ENCODE measurements at regions not wholly inside any gene's neighbourhood (a gene's known extent, or its start where the extent isn't known, plus 50 kb on each side); places are given as distances from the start of the nearest gene placed in this dataset.

DNA sequence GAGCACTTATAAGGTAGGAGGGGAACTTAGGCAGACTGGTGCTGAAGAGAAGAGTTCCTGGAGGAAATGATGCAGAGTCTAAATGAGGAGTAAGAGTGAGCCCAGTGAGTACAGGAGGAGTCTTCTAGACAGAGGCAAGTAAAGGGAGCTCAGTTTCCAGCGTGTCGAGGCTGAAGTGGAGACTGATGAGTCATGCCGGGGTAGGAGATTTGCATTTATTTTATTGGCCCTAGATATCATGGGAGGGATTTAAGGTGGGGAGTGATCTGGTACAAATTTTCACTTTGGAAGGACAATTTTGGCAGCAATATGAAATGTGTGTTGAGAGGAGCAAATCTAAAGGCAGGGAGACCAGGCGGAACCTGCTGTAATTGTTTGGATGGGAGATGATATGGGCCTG is 157.5 kb downstream of the TTC8 start:
- no peaks in the 10 kb centered on the region for H3K79me1 ChIP-seq (ENCODE audit: low read depth, low read length)
- H2AFZ ChIP-seq (ENCODE audit: low read length), result no peak overlapping the region
- H3K27ac ChIP-seq (ENCODE audit: low read depth, low read length), result no peak overlapping the region
- H2BK120ac ChIP-seq (replicated peaks; ENCODE audit: low read depth, low read length), result no peak overlapping the region
- H3K9me3 ChIP-seq (ENCODE audit: insufficient read depth in 2 of 2, low read depth in 1 of 2, low read length in 1 of 2), result no peaks in the 10 kb centered on the region
- H3K4me3 ChIP-seq (ENCODE audit: extremely low read depth in 1 of 4, insufficient read depth in 2 of 4, low read depth in 3 of 4, low read length in 4 of 4), result no peak overlapping the region
- H3K4me1 ChIP-seq (replicated peaks in 1 of 4; ENCODE audit: control insufficient read depth in 3 of 4, insufficient read depth in 4 of 4, low read length in 3 of 4), result peaks cover 0 to 5% (median 0%) of the 10 kb centered on the region in 4 experiments; a peak in 1 of 7 replicates
- CTCF ChIA-PET (ENCODE audit: partially characterized antibody), result interaction anchor here (0.6 kb wide), 1 partner anchor 598 kb away, joined by 3 read pairs; no protein-coding TSS in a partner anchor
- H3K56ac ChIP-seq (replicated peaks; ENCODE audit: insufficient read length, low read depth, low read length), result no peak overlapping the region
- H3K18ac ChIP-seq (ENCODE audit: extremely low read depth, low read length), result no peak overlapping the region
- H2AK5ac ChIP-seq (ENCODE audit: low read depth, low read length), result no peak overlapping the region
- no peak overlapping the region for H2BK15ac ChIP-seq (ENCODE audit: low read length)
- DNase-seq (ENCODE audit: low read depth in 1 of 2, low spot score in 2 of 2), result no peak
- H4K91ac ChIP-seq (replicated peaks; ENCODE audit: insufficient read length, low read length), result no peak overlapping the region
- no peak overlapping the region for H4K5ac ChIP-seq (ENCODE audit: insufficient read length, low read depth, low read length)
- POLR2A ChIA-PET (ENCODE audit: partially characterized antibody), result no interaction called here
- H3K23ac ChIP-seq (ENCODE audit: insufficient read length), result no peak overlapping the region
- H3K79me2 ChIP-seq (ENCODE audit: control insufficient read depth in 1 of 2, insufficient read depth in 2 of 2, low read length in 2 of 2), result no peaks in the 10 kb centered on the region
- H2BK5ac ChIP-seq (ENCODE audit: low read depth, low read length), result no peak overlapping the region
- 94% methylated on average over 4 of the region's 4 CpGs; no CpG with 5 or more reads in 1 of the 2 experiments for WGBS, 2 experiments (ENCODE audit: extremely low coverage in 1 of 2, insufficient coverage in 1 of 2, insufficient read length in 1 of 2, insufficient replicate concordance in 2 of 2, low coverage in 1 of 2, low lambda C conversion rate in 2 of 2, missing lambda C conversion rate in 1 of 2)
- H3K9ac ChIP-seq (replicated peaks in 1 of 4; ENCODE audit: extremely low read depth in 1 of 4, low read depth in 3 of 4, low read length in 3 of 4), result no peak overlapping the region
- peaks cover 0 to 1% of the 10 kb centered on the region in 2 experiments for H4K20me1 ChIP-seq (replicated peaks in 1 of 2; ENCODE audit: control insufficient read depth in 1 of 2, insufficient read depth in 2 of 2, low read length in 2 of 2)
- no peak overlapping the region for H2BK20ac ChIP-seq (ENCODE audit: low read length)
- H4K8ac ChIP-seq (ENCODE audit: extremely low read depth, insufficient read depth, low read length), result no peak overlapping the region
- no peak overlapping the region for H3K4me2 ChIP-seq (ENCODE audit: insufficient read depth in 1 of 2, low read depth in 2 of 2, low read length in 2 of 2)
- H3K36me3 ChIP-seq (ENCODE audit: control insufficient read depth in 2 of 4, insufficient read depth in 4 of 4, low read length in 3 of 4), result no peaks in the 10 kb centered on the region
- no peaks in the 10 kb centered on the region; a peak in 2 of 7 replicates for H3K27me3 ChIP-seq (replicated peaks in 1 of 4; ENCODE audit: control insufficient read depth in 3 of 4, extremely low read depth in 1 of 4, insufficient read depth in 3 of 4, low read length in 3 of 4)
- no peak overlapping the region for H3K14ac ChIP-seq (ENCODE audit: insufficient read length)
- H3K23me2 ChIP-seq (ENCODE audit: low read depth, low read length), result peaks cover 9% of the 10 kb centered on the region; the same call in 1 of the 2 replicates
- no peak for TF ChIP-seq BRCA1 (IDR thresholded peaks at IDR 0.05; ENCODE audit: low read depth, low read length)
- TF ChIP-seq RFX5 (IDR thresholded peaks at IDR 0.05; ENCODE audit: borderline replicate concordance, low read depth, low read length), result peak; percentile 53; the same call in 1 of the 2 replicates
- TF ChIP-seq KDM1A (IDR thresholded peaks at IDR 0.05; ENCODE audit: borderline replicate concordance, low read length), result no peak
- TF ChIP-seq CTBP2 (IDR thresholded peaks at IDR 0.05; ENCODE audit: borderline replicate concordance, insufficient read depth, insufficient read length, low read length), result no peak
- TF ChIP-seq SP2 (IDR thresholded peaks at IDR 0.05; ENCODE audit: low read length), result no peak
- no peak for TF ChIP-seq SRF (IDR thresholded peaks at IDR 0.05; ENCODE audit: low read depth, low read length)
- no peak overlapping the region for H2BK12ac ChIP-seq (ENCODE audit: low read depth, low read length)
- no peak for FAIRE-seq
- H3K4ac ChIP-seq (replicated peaks; ENCODE audit: insufficient read length, low read depth, low read length), result no peak overlapping the region

Measured in H1 (cell line).